HG03064 (cell line): ENCODE measurements at regions not wholly inside any gene's neighbourhood (a gene's known extent, or its start where the extent isn't known, plus 50 kb on each side); places are given as distances from the start of the nearest gene placed in this dataset.

ENCODE experiments used
- ATAC-seq: cut with Tn5 transposase; IDR thresholded peaks from one replicate; pipeline ENCODE4 v1.9.1; 2021; ENCODE audit warnings: low read depth; ENCODE audit not compliant: unreplicated experiment

DNA sequence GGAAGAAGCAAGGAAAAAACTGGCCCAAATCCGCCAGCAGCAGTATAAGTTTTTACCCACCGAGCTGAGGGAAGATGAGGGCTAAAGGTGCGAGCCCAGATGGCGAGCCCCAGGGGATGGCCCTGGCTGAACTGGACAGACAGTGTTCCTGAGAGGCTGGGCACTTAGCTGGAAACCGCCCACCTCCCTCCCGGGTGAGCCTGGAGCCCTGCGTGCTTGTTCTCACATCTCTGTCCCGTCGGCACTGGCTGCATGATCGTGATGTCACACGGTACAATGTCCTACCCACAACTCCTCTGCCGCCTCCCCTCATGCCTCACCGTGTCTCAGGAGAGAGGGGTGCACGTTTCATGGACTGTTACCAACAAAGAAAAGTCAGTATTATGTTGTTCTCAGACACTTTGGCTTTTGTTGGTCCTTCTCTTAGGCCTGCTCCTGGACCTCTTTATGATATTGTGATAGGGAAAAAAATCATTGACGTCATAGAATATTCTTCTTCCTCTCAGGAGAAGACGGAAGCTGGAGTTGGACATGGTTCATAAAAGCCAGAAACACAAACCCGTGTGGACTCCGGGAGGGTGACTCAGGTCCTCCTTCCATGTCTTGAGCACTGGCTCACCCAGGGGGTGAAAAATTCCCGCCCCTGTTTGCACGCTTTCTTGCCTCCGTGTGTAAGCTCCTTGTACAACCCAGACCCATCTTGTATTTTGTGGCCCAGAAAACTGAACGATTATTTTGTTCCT, 201.8 kb upstream of the TPM1 start:
- ATAC-seq = no peak

DNA sequence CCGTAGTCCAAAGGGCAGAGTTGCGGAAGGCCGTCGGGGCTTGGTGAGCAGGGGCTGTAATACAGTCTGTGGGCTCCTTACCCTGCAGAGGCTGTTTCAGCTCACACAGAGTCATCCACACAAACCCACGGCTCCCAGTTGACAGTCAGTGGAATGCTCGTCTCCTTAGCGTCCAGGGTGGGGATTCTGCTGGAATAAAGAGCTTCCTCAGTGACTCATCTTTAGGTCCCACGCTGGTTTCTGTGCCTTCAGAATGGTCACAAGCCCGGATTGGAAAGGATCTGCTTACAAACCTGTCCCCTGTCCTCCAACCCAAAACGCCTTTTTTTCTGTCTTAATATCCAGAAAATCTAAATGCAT, 201.3 kb upstream of the TPM1 start:
- ATAC-seq = no peak

DNA sequence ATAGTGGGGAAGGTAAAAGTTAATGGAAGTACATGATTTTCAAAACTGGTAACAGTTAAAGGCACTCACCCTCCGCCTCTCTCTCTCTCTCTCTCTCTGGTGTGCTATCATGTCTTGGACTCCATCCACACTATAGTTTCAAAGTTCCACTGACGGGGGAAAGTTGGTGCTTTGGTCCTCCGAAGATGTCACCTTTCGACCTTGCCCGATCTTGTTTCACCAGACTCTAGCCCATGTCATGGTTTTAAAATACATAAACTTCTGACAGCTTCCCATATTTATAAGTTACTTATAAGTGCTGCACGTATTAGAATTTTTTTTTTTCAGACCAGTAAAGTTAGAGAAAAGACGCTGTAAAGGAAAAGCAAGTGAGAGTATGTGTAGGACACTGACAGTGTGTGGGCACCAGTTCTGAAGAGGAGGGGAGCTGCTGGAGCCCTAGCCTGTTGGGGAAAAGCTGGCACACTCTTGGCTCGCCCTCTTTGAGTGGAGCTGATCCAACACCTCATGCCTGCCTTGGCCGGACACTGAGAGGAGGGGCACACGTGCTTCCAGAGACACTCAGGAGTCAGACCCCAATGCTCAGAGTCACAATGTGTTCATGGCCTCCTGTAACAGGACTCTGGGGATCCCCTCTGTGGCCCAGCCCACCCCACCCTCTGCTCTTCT, 200.5 kb upstream of the TPM1 start:
- ATAC-seq = no peak

DNA sequence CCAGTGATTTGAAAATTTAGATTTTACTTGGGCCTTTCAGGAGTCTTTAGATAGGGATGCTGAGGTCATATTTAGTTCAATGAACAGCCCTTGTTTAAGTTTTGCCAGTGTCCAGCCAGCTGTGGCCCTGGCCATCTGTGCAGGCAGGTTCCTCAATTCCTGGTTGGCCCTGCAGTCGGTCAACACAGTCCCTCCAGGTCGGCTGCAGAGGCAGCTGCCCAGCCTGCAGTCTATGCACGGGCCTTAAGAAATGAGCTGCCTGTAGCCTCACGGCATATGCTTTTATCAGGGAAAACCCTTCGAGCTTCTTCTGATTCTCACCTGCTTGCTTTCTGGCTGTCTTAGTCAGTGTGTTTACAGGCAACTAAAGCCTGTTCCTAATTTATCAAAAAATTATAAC, 199.2 kb upstream of the TPM1 start:
- ATAC-seq = no peak

DNA sequence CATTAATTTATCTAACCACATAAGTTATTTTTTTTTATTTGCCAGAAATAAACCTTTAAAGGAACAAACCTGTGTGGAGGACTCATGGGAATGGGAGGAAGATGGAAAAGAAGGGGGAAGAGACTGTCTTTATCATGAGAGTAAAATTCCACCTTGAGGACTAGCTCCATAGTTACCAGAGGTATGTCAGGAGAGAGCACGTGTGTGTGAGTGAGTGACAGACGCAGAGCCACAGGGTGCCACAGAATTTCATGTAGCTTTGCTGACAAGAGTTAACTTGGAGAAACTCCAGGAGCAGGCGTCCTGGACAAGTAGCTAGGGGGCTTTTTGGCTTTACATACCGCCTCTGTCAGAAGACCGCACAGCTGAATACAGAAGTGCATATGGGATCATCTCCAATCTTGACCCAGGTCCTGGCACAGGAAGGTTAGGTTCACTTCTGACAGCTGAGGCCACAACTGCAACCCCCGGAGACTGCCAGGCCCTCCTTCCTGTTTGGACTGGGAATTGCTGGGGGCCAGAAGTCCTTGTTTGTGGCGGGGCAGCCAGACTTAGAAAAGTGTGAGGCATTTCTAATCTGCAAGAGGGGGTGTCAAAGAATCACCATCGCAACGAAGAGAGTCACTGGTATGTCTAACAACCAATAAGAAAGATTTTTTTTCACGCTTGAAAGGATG, 197.8 kb upstream of the TPM1 start:
- ATAC-seq = no peak

DNA sequence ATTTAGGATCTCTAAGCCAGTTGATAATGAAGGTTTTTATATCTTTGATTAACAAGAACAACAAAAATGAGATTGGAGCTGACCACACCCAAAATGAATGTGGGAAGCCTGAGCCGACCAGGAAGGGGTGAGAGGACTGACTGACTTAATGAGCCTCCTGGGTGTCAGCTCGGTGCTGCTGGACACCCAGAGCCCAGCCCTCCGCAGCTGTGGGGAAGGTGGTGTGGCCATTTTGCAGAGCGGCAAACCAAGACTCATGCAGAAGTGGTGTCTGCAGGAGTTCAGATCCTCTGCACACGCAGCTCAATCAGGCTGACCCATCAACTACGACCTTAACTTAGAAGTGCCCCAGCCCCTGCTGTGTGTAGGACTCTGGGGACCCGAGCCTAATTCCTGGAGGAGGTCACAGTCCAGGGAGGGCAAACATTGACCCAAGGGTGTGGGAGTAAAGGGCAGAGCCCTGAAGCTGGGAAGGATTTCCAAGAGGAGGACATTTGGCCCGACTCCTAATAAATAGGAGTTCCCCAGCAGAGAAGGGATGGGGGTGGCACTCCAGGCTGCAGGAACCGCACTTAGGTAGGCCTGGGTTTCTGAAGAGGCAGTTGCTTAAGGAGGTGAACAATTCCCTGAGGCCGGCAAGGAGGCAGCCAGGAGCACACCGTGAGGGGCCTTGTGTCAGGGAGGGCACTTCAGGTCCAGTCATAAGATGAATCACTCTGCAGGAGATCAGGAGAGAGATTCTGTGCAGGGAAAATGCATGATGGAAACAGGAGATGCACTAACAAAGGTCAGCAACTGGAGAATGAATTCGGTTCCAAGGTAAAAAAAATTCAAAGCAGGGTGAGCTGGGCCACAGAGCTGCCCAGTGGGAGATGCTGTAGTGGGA, 197.1 kb upstream of the TPM1 start:
- no peak for ATAC-seq

DNA sequence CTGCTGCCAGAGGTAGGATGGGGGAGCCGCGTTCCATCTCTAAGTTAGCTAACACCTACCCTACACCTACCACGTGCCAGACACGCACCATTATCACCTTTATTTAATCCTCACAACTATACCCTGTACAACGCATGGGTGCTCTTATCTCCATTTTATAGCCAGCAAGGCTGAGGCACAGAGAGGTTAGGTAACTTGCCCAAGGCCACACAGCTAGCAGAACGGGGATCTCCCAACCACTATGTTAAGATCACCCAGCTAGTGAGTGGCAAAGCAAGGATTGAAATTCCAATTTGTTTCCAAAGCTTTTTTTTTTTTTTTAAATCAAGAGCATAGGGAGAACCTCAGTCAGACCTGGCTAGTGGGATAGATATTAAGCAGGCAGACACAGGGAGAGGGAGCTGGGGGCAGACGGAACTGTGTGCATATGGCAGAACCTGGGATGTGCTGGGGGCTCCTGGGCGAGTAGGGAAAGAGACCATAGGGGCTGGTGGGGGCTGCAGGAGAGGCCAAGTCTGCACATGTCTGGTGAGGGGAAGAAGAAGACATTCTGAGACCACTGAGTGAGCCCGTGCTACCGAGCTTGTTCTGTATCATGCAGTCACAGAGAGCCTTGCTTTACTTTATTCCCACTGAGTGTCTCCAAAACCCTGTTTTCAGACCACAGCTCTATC, 196.3 kb upstream of the TPM1 start:
- ATAC-seq = no peak

DNA sequence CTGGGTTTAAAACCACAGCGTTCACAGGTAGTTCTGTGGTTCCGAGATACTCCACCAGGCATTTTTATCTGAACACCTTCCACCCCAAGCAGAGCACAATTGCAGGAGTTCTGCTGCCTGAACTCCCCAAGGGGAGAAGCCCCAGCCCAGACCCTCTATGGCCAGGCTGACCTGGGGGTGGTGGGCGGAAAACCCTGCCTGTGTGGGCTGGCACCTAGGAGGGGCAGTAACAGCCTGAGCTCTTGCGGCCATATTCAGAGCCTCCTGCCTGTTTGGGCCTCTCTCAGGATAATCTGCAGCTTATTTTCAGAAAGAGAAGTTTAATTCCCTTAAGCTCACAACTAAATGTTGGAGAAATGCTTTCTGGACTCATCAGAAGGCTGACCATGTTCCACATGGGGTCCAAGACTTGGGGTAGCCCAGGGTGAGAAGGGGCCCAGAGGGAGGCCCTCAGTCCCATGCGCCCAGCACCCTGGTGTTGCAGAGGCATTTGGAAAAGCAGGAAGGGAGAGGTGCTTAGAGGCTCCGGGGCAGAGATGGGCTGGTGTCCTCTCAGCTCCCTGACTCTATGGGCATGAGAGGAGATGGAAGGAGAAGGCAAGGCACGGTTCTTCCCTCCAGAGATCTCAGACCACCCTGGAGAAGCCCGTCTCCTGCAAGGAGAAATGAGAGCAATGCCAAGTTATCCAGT, 195.6 kb upstream of the TPM1 start:
- no peak for ATAC-seq

DNA sequence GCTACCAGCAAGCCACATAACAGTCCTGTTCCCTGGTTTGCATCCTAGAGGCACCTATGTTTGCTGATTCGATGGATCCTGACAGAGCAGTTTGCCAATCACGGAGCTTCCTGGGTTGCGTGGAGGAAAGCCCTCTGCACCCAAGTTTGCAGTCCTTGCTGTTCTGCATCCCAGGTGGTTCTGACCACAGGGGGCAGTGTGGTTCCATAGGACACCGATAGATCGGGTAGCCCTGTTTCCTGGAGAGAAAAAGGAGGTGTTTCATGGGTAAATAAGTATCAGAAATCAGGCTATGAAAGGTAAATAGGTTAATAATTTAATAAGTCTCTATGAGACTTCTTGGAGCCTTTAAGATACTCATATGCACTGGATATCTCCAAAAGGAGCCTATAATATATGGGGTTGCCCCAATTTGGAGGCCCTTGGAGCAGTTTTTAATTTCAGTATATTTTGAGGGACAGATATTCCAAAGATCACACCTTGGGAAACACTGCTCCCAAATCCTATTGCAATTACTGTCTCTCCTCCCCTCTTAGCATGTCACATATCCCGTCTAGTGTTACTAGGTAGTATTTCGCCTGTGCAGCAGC, 194.6 kb upstream of the TPM1 start:
- no peak for ATAC-seq

DNA sequence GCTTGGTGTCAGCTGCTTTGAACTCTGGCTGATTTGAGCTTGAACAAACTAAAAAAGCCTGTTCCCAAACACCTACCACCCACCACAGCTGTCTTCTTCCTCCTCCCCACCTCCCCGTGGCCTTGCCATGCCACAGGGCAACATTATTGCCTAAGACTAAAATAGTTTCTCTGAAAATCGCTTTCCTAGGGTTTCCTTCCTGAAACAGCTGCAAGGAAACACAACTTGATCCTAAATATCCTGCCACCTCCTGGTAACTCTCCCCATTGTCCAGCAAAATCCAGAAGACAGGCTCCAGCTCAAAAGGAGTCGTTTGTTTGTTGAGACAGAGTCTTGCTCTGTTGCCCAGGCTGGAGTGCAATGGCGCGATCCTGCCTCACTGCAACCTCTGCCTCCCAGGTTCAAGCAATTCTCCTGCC, 193.9 kb upstream of the TPM1 start:
- ATAC-seq = no peak

DNA sequence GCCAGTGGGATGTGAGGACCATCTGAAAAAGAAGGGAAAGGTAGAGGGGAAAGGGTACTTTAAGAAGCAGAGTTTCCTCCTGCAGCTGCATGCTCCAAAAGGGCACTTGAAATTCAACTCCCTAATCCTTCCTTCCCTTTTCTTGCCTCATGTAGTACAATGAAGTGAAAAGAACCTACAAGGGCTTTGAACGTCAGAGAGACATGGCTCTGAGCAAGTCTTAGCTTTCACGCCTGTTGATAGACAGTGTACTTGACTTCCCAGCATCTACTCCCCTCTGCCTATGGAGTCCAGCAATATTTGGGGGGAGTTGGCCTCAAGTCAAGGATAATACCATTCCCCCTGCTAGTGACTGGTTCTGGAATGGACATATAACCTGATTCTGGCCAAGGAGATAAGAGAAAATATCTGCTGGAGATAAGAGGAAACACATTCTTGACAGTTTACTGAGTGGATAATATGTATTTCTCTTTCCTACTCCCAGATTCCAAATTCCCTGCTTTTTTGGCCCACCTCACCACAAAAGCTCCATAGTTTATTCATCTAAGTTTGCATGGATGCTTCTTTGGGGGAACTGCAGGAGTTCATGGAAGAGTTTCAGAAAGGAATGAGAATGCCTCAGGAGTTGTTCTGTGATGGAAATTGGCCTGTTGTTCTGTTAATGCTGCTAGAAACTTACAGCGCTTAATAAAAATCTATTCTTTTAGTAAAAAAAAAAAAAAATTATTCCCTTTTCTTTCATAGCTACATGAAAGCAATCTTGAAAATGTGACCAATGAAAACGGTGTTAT, 193.0 kb upstream of the TPM1 start:
- no peak for ATAC-seq

DNA sequence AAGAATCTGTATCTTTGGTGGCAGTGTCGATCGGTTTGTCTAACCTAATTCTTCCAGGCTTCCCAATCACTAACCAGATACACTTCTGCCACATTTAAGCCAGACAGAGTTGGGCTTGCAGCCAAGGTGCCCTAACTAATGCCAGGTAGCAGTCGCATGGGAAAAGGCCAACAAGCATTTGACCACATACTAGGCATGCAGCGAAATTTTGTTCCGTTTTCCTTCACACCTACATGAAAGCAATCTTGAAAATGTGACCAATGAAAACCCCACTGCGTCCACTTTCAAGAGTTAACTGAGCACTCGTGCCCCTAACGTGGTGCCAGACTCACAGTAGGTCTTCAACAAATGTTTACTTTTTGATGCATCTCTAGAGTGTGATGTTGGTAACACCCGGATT, 192.2 kb upstream of the TPM1 start:
- ATAC-seq = no peak

DNA sequence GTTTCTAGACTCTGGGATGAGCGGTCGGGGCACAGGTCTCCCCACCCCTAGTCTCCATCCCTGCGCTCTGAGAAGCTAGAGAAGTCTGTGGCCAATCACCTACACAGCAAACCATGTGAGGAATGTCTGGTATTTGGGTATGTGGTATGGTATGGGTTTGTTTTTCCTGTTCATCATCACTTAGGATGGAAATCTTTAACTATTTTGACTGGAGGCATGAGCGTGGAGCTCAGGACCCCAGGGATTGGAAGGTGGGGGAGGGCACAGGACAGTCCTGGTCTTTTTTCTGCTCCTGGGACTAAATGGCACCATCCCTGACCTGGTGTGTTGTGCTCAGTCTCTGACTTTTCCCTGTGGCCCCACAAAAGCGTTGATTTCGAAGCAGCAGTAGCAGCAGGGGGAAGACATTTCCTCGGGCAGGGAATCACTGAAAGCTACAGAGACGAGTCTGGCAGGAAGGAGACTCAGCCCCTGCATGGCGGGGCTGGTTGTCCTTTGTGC, 191.7 kb upstream of the TPM1 start:
- ATAC-seq = no peak

DNA sequence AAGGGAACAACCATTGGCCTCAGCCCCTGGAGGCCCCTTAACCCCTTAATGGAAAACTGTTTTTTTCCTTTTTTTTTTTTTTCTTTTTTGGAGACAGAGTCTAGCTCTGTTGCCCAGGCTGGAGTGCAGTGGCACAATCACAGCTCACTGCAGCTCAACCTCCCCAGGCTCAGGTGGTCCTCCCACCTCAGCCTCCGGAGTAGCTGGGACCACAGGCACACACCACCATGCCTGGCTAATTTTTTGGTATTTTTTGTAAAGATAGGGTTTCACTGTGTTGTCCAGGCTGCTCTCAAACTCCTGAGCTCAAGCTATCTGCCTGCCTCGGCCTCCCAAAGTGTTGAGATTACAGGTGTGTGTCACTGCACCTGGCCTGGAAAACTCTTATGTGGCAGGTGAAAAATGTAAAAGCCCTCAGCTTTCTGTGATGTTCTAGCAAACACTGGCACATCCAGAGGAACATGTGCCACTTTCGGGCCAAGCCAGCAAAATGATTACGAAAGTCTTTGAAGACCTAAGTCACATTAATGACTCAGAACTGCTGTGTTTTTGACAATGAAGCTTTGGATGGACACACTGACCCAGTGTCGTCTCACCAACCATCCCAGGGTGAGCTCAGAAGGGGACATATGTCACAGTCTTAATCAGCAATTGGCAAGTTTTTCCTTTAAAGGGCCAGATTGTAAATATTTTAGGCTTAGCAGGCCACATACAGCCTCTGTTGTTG, 189.3 kb upstream of the TPM1 start:
- no peak for ATAC-seq

DNA sequence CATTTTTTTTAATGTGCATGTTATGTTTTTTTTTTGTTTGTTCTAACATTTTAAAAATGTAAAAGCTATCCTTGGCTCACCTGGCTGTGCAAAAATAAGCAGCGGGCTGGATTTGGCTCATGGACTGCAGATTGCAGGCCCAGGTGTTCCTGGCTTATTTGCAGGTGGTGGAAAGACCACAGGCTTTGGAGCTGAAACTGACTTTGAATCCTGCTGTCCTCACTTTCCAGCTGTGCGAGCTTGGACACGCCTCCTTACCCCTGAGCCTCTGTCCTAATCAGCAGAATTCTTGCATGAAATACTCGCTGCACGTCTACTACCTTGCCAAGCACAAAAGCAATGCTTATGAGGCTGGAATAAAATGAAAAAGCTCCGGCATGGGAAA, 188.7 kb upstream of the TPM1 start:
- ATAC-seq = no peak

DNA sequence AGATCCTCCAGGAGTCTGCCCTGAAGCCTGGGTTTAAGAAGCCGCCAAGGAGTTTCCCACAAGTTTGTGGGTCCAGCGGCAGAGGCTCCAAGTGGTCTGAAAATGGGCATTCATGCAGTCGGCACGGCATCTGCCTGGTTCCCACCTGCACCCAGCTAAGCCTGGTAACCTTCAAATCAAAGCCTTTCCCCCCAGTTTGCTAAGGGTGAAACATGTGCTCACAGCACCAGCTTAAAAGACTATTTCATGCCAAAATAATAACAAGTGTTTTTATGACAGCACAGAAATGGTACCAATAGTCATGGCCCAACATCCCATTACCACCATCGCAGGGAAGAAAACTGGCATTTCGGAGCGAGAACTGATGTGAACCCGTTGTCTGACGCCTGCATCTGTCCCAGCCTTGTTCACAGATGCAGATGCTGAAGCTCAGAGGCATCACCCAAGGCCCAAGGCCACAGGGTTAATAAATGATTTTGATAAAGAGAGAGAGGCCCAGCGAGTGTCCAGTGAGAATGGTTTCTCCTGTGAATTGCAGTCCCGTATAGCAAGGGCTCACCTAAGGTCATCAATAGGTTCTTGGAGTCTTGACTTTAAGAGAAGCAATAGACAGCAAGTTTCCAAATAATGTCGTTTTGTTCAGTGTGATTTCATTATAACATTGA, 188.0 kb upstream of the TPM1 start:
- ATAC-seq = no peak

DNA sequence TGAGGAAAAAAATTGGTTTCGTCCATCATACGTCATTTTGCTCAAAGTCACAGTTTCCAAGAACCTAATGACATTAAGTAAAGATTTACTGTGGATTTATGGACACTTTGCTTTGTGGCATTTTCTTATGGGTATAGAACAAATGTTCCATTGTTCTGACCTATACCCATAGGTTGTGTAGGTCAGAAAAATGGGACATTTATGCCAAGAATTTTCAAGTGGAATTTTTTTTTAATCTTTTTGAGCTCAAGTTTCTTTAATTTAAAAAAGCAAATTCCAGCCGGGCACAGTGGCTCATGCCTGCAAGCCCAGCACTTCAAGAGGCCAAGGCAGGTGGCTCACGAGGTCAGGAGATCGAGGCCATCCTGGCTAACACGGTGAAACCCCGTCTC, 187.5 kb upstream of the TPM1 start:
- no peak for ATAC-seq
